GM12878 (cell line): ENCODE measurements at regions not wholly inside any gene's neighbourhood (a gene's known extent, or its start where the extent isn't known, plus 50 kb on each side); places are given as distances from the start of the nearest gene placed in this dataset.

Experiments
- BCL3 ChIP-seq: IDR thresholded peaks from 2 replicates; pipeline ENCODE4 v1.6.1; 2011; ENCODE audit warnings: borderline replicate concordance, low read depth, mild to moderate bottlenecking, moderate library complexity, low read length; ENCODE audit not compliant: insufficient read depth, poor library complexity, severe bottlenecking
- BMI1 ChIP-seq: fragments of 450-650 bp; IDR thresholded peaks from 2 replicates; pipeline ENCODE4 v1.6.1; 2016; ENCODE audit warnings: mild to moderate bottlenecking, moderate library complexity, borderline replicate concordance
- BRCA1 ChIP-seq: IDR thresholded peaks from 2 replicates; pipeline ENCODE4 v1.6.1; 2011; ENCODE audit warnings: low read depth, low read length, improper control_type of control experiment
- CEBPZ ChIP-seq: fragments of 150-350 bp; IDR thresholded peaks from 2 replicates; pipeline ENCODE4 v1.6.1; 2016; ENCODE audit warnings: low read depth, low read length
- CHD1 ChIP-seq: IDR thresholded peaks from 2 replicates; pipeline ENCODE4 v1.6.1; 2012; ENCODE audit warnings: low read depth, low read length, improper control_type of control experiment
- E2F4 ChIP-seq: IDR thresholded peaks from 2 replicates; pipeline ENCODE4 v1.6.1; 2012; ENCODE audit warnings: low read depth, low read length, improper control_type of control experiment
- E2F8 ChIP-seq: fragments of 450-650 bp; IDR thresholded peaks from 2 replicates; pipeline ENCODE4 v1.6.1; 2018; ENCODE audit warnings: mild to moderate bottlenecking, low read depth, moderate library complexity; ENCODE audit not compliant: partially characterized antibody
- JUNB ChIP-seq: IDR thresholded peaks from 2 replicates; pipeline ENCODE4 v1.6.1; 2016; ENCODE audit warnings: antibody characterized with exemption, mild to moderate bottlenecking
- JUND ChIP-seq: IDR thresholded peaks from 2 replicates; pipeline ENCODE4 v1.6.1; 2012; ENCODE audit warnings: low read depth, mild to moderate bottlenecking, low read length, improper control_type of control experiment, moderate library complexity
- KDM1A ChIP-seq: fragments of 200-600 bp; sonication (generic); IDR thresholded peaks from 2 replicates; pipeline ENCODE4 v1.6.1; 2016; ENCODE audit warnings: borderline replicate concordance
- KLF5 ChIP-seq: fragments of 450-650 bp; IDR thresholded peaks from 2 replicates; pipeline ENCODE4 v1.6.1; 2014; ENCODE audit warnings: mild to moderate bottlenecking; ENCODE audit not compliant: partially characterized antibody
- MAX ChIP-seq: IDR thresholded peaks from 2 replicates; pipeline ENCODE4 v1.6.1; 2012; ENCODE audit warnings: low read depth, low read length, improper control_type of control experiment
- MYB ChIP-seq: fragments of 150-350 bp; IDR thresholded peaks from 2 replicates; pipeline ENCODE4 v1.6.1; 2014; ENCODE audit warnings: mild to moderate bottlenecking, low read depth, low read length, borderline replicate concordance
- POLR2AphosphoS2 ChIP-seq: IDR thresholded peaks from 2 replicates; pipeline ENCODE4 v1.6.1; 2011; ENCODE audit warnings: low read depth, mild to moderate bottlenecking, low read length, improper control_type of control experiment, moderate library complexity
- POLR2AphosphoS5 ChIP-seq: IDR thresholded peaks from 2 replicates; pipeline ENCODE4 v1.6.1; 2011; ENCODE audit warnings: mild to moderate bottlenecking, low read length, inconsistent platforms
- POU2F2 ChIP-seq: IDR thresholded peaks from 3 replicates; pipeline ENCODE4 v1.6.1; 2011; ENCODE audit warnings: low read depth, mild to moderate bottlenecking, low read length, borderline replicate concordance
- RUNX3 ChIP-seq: IDR thresholded peaks from 2 replicates; pipeline ENCODE4 v1.6.1; 2012; ENCODE audit warnings: low read length, inconsistent platforms
- SREBF1 ChIP-seq: IDR thresholded peaks from 2 replicates; pipeline ENCODE4 v1.6.1; 2012; ENCODE audit warnings: mild to moderate bottlenecking, low read length
- SREBF2 ChIP-seq: IDR thresholded peaks from 2 replicates; pipeline ENCODE4 v1.6.1; 2012; ENCODE audit warnings: mild to moderate bottlenecking, low read length
- STAT1 ChIP-seq: fragments of 450-650 bp; conservative IDR thresholded peaks from 2 replicates; pipeline ENCODE4 v1.6.1; 2014; ENCODE audit warnings: antibody characterized with exemption, mild to moderate bottlenecking
- TCF7 ChIP-seq: IDR thresholded peaks from 2 replicates; pipeline ENCODE4 v1.6.1; 2014; ENCODE audit warnings: antibody characterized with exemption, borderline replicate concordance

GRCh38 chr13:39259371-39260140, 221.3 kb downstream of the NHLRC3 start (continued):
- no peak for TF ChIP-seq MAX
- TF ChIP-seq MYB, result no peak
- peak; percentile 84 for TF ChIP-seq TCF7
- TF ChIP-seq POU2F2, result no peak
- TF ChIP-seq BMI1, result peak; percentile 82
- TF ChIP-seq SREBF1, result no peak
- no peak for TF ChIP-seq KLF5
- no peak for TF ChIP-seq E2F4
- TF ChIP-seq RUNX3, result peak; percentile 79
- no peak for TF ChIP-seq CHD1
- no peak for TF ChIP-seq BRCA1
- TF ChIP-seq BCL3, result no peak
- TF ChIP-seq JUNB, result no peak
- TF ChIP-seq POLR2AphosphoS2, result no peak
- no peak for TF ChIP-seq POLR2AphosphoS5
- TF ChIP-seq SREBF2, result no peak
- no peak for TF ChIP-seq E2F8
- no peak for TF ChIP-seq KDM1A
- no peak for TF ChIP-seq JUND
- TF ChIP-seq CEBPZ, result no peak
- no peak for TF ChIP-seq STAT1
